Endothelial cell (in vitro differentiated cells): ENCODE measurements at regions not wholly inside any gene's neighbourhood (a gene's known extent, or its start where the extent isn't known, plus 50 kb on each side); places are given as distances from the start of the nearest gene placed in this dataset.

Source experiments
- DNase-seq: peaks from one replicate; pipeline ENCODE4 v3.0.0; 2021; ENCODE audit warnings: low spot score
- H3K27ac Mint-ChIP-seq: one replicate; pipeline ENCODE4 v1.8.0; 2021; ENCODE audit warnings: mixed read lengths, inconsistent platforms; ENCODE audit not compliant: unreplicated experiment
- H3K27me3 Mint-ChIP-seq: one replicate; pipeline ENCODE4 v1.8.0; 2021; ENCODE audit warnings: mild to moderate bottlenecking, moderate library complexity, mixed read lengths, inconsistent platforms; ENCODE audit not compliant: unreplicated experiment
- H3K36me3 Mint-ChIP-seq: one replicate; pipeline ENCODE4 v1.8.0; 2021; ENCODE audit warnings: mild to moderate bottlenecking, low read depth, mixed read lengths, inconsistent platforms; ENCODE audit not compliant: unreplicated experiment
- H3K4me1 Mint-ChIP-seq: one replicate; pipeline ENCODE4 v1.8.0; 2021; ENCODE audit warnings: mild to moderate bottlenecking, mixed read lengths, inconsistent platforms; ENCODE audit not compliant: unreplicated experiment
- H3K4me3 Mint-ChIP-seq: one replicate; pipeline ENCODE4 v1.8.0; 2021; ENCODE audit warnings: mild to moderate bottlenecking, mixed read lengths, inconsistent platforms; ENCODE audit not compliant: unreplicated experiment
- H3K9me3 Mint-ChIP-seq: one replicate; pipeline ENCODE4 v1.8.0; 2021; ENCODE audit warnings: mixed read lengths, inconsistent platforms; ENCODE audit not compliant: unreplicated experiment
- CTCF ChIP-seq: fragments of 200-600 bp; sonication (generic); IDR thresholded peaks from one replicate; pipeline ENCODE4 v1.5.0; 2021; ENCODE audit warnings: antibody characterized with exemption; ENCODE audit not compliant: unreplicated experiment

DNA sequence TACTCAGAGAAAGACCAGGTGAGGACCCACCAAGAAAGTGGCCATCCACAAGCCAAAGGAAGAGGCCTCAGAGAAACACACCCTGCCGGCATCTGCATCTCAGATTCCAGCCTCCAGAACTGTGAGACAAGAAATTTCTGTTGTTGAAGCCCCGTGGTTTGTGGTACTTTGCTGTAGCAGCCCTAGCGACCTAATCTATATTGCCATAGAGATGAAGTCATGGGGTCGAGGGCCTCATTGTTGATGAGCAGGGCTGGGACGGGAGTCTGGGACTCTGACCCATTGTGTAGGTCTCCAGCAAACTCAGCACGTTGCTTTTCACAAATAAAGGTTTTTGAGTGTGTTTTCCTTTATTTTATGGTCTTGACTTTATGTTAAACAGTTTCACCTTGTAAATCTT is 174.9 kb downstream of the TNFSF13B start:
- TF ChIP-seq CTCF, result no peak
- DNase-seq, result no peak
- Mint-ChIP-seq H3K4me3 (no peak overlapping the region), H3K36me3 (no peaks in the 10 kb centered on the region), H3K27ac (no peak overlapping the region), H3K4me1 (no peaks in the 10 kb centered on the region), H3K9me3 (no peaks in the 10 kb centered on the region), H3K27me3 (no peaks in the 10 kb centered on the region)

GRCh38 chr13:108448891-108449290 is 179.4 kb downstream of the TNFSF13B start:
- H3K9me3 Mint-ChIP-seq, result no peaks in the 10 kb centered on the region
- no peak overlapping the region for H3K4me3 Mint-ChIP-seq
- no peak for TF ChIP-seq CTCF
- H3K4me1 Mint-ChIP-seq, result no peaks in the 10 kb centered on the region
- no peak for DNase-seq
- H3K36me3 Mint-ChIP-seq, result no peaks in the 10 kb centered on the region
- no peak overlapping the region for H3K27ac Mint-ChIP-seq
- no peaks in the 10 kb centered on the region for H3K27me3 Mint-ChIP-seq

GRCh38 chr13:108451121-108451520 is 178.3 kb upstream of the MYO16 start:
- Mint-ChIP-seq H3K27ac (no peak overlapping the region), H3K36me3 (no peaks in the 10 kb centered on the region), H3K27me3 (no peaks in the 10 kb centered on the region), H3K4me1 (no peaks in the 10 kb centered on the region), H3K9me3 (no peaks in the 10 kb centered on the region), H3K4me3 (no peak overlapping the region)
- TF ChIP-seq CTCF, result no peak
- DNase-seq, result no peak

DNA sequence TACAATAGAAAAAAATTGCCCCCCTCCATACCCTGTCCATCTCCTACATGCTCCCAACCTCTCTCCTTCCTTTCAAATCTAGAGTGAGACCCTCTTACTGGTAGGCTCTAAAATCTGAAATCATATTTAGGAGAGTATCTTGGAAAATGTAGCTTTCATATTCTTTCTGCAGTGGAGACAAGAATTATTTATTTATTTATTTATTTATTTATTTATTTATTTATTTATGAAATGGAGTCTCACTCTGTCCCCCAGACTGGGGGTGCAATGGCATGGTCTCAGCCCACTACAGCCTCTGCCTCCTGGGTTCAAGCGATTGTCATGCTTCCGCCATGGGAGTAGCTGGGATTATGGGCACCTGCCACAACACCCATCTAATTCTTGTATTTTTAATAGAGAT is 174.1 kb upstream of the MYO16 start:
- DNase-seq, result no peak
- Mint-ChIP-seq H3K4me3 (no peak overlapping the region), H3K27ac (no peak overlapping the region), H3K27me3 (no peaks in the 10 kb centered on the region), H3K9me3 (peaks cover 4% of the 10 kb centered on the region), H3K36me3 (no peaks in the 10 kb centered on the region), H3K4me1 (no peaks in the 10 kb centered on the region)
- TF ChIP-seq CTCF, result no peak

GRCh38 chr13:108460043-108460442 is 169.4 kb upstream of the MYO16 start:
- no peak overlapping the region for H3K4me3 Mint-ChIP-seq
- peaks cover 4% of the 10 kb centered on the region for H3K4me1 Mint-ChIP-seq

More at GRCh38 chr13:108460043-108460442, 169.4 kb upstream of the MYO16 start:
- H3K27ac Mint-ChIP-seq, result no peak overlapping the region
- no peaks in the 10 kb centered on the region for H3K27me3 Mint-ChIP-seq
- no peak for TF ChIP-seq CTCF
- H3K9me3 Mint-ChIP-seq, result peaks cover 4% of the 10 kb centered on the region
- H3K36me3 Mint-ChIP-seq, result no peaks in the 10 kb centered on the region
- no peak for DNase-seq
